ENCODE measurements at regions not wholly inside any gene's neighbourhood (a gene's known extent, or its start where the extent isn't known, plus 50 kb on each side); places are given as distances from the start of the nearest gene placed in this dataset.

DNA sequence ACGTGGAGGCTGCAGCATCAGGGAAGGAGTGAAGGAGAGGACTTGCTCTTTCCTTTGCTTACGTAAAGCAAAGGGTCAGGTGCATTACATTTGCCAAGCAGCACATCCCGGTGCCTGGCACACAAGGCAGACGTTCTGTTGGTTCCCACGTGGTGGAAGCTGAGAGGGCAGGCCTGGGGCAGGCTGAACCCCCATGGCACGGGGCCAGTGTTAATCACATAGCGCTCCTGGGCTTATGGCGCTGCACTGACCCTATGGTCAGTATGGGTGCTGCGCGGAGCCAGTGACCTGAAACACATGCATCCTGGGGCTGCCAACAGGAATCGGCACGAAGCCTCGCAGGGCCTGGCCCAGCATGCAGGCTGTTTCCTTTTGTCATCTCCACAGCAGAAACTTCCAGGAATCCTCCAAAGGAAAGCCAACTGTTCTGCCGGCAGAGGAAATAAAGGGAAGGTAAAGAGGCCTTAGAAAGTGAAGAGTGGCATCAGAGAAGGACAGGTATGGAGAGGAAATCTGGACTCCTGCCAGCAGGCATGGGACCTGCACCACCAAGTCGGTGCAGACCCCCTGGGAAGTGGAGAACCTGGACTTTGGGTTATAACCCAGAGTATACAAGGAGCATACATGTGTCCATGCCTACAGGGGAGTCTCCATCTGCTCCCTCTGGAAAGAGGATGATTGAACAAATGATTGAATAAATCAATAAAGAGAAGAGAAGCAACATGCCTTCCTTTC is 560.2 kb downstream of the TCERG1L start:
- DNase-seq, result no peak

DNA sequence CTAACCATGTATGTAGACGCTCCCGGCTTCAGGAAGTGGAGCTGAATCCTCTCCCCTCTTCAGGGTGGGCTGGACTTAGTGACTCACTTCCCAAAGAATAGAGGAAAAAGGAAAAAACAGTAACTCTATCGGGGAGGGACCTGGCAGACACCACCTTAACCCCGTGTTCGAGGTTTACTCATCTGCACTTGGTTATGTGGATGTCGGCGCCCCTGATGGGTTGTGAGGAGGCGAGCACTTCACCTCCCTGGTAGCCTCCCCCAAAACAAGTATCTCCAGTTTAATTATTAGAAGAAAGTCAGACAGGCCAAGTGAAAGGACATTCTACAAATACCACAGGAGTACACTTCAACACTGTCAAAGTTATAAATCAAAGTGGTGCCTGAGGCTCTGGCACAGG is 559.7 kb downstream of the TCERG1L start:
- no peak for DNase-seq

DNA sequence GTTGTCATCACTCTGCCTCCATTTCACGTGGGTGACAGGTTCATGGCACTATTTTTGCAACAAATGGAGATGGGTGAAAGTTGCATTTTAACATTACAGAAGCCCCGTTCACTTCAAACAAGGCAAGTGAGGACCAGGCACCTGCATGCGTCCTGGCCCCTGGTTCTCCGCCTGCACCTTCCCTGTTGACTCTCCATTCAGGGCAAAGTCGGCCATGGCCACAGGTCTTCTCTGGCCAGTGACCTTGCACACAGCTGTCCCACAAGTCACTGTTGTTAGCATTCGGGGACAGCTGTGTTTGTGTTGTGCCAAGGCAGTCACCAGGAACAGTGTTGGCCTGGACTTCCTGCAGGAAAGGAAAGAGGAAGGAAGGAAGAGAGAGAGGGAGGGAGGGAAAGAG is 554.9 kb downstream of the TCERG1L start:
- no peak for DNase-seq

DNA sequence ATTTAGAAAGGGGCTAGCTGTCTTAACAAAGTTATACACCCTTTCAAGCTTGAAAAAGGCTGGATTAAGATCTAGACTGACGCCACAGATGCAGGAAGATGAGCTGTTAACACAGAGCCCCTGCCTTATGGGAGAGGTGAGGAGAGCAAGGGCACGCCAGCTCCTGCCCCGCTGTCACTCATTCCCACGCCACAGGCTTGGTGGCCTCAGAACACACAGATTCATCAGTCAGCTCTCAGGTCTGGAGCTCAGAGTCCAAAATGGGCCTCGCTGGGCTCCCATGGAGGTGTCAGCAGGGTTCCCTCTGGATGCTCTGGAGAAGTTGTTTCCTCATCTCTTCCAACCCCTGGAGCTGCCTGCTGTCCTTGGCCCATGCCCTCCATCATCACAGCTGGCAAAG is 554.2 kb downstream of the TCERG1L start:
- no peak for DNase-seq

DNA sequence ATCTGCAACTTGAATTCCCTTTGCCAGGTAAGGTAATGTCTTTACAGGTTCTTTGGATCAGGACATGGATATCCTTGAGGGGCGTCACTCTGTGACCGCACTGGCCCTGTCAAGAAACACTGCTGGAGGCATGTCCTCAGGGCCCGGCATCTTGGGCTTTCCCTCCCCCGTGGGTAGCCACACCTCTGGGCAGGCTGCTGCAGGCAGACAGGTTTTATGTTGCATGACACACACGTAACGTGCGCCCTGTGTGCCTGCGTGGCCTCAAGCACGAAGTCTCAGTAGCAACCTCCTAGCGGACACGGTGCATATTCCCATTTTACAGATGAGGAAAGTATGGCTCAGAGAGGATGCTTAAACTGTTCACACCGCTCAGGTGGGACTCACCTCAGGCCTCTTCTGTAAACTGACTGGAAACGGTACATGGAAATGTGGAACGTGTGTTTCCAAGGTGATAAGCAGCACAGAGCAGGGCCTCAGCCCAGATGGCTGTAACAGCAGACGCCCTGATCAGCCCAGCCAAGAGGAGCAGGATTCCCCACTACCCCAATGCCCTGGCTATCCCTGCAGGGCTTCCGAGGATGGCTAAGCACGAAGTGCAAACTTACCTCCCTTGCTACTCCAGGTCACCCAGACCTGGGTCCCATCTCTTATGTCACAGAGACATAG is 553.6 kb downstream of the TCERG1L start:
- DNase-seq, result no peak

DNA sequence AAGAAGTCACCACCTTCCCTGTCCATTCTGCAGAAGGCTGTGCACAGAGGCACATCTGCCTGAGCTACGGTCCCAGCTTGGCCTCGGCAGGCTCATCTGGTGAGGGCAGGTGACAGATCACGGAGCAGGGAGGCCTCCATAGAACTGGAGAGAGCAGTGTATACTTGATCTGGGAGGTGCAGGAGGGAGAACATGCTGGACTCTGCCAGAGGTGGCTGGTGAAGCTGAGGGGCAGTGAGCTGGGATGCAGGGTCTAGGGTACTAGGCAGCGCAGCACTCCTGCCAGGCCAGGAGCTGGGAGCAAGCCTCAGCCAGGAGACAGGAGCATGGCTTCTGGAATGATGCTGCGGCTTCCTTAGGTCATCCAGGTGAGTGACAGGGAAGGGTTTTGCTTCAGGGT is 553.0 kb downstream of the TCERG1L start:
- DNase-seq, result no peak

DNA sequence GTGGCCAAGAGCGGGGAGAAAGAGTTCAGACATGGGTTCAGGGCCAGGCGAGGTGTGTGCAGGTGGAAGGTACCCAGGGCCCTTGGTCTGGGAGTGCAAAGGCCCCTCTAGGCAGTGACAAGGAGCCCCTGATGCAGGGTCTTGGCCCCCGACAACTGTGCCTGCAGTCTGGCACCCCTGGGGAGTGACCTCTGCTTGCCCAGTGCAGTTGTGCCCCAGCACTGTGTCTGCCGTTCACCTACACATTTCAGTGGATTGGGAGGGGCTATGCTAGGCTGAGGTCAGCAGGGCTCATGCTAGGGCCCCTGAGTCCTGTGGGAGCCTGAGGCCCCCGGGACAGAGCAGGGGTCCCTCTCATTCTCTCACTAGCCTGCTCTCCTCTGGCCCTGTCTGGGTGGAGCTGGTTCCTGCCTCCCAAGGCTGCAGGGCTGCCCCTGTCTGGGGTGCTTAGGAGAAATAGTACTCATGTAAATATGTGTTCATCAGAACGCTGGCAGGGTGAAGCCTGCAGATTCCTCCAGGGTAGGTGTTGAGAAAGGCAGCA is 550.4 kb downstream of the TCERG1L start:
- DNase-seq, result no peak

DNA sequence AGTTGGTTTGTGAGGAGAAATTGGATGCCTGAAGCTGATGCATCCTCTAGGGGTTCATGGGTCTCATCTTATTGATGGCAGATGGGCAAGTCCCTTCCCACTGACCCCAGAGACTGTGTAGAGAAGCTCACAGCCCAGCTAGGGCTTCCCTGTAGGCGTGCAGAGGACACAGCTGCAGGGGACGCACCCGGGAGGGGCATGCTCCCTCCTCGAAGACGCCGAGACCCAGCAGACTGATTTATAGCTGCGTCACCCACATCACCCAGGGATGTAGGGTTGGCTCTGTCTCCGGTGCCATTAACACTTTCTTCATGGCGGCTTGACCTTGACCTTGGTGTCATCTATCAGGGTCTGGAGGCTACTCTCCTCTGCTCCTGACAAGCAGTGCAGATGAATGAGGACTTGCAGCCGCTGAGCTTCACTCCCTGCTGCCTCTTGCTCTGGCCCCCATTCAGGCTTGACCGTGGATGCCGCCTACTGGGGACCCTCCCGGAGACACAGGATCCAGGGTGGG is 549.7 kb downstream of the TCERG1L start:
- DNase-seq, result no peak

DNA sequence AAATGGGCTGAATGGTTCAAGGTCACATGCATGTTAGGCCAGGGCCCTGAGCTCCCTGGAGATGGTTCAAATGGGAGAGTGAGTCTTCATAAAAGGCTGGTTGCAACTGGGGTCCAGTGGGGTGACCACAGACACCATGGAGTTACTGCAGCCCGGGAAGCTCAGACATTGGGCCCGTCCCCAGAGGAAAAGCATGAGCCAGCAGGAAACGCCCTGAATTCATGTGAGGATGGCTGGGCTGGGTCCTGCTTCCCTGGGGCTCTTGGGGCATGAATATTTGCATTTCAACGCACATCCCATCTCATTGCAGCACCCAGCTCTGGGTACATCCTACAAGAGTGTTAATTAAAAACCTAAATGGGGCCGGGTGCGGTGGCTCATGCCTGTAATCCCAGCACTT is 549.0 kb downstream of the TCERG1L start:
- DNase-seq, result no peak

DNA sequence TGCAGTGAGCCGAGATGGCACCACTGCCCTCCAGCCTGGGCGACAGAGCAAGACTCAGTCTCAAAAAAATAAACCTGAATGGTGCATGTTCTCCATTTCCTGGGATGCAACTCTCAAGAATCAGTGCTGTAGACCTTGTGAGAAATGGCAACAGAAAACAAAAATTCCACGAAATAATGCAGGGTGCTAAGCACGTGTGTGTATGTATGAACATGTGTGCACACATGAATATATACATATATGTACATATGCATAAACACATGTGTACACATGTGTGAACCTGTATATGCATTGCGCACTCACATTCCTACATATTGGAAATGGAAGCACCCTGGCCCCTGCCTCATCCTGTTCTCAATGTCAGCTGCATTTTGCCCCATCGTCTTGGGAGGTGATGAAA is 548.5 kb downstream of the TCERG1L start:
- no peak for DNase-seq

DNA sequence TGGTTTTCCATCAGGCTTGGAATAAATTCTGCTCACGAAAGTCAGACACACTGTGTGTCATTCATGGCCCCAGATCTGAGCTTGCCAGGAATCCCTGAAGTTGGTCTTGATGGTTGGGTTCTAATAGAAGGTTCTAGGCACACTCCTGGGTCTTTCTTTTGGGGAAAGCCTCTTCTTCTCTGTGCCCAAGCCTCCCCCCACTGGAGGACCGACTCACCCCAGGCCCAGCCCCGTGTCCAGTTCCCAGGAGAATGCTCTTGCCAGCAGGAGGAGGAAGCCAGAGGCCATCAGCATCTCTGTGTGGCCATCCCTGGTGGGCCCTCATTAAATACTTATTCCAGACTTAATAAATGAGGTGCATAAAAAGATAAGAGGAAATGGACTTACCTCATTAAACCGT is 548.0 kb downstream of the TCERG1L start:
- no peak for DNase-seq

DNA sequence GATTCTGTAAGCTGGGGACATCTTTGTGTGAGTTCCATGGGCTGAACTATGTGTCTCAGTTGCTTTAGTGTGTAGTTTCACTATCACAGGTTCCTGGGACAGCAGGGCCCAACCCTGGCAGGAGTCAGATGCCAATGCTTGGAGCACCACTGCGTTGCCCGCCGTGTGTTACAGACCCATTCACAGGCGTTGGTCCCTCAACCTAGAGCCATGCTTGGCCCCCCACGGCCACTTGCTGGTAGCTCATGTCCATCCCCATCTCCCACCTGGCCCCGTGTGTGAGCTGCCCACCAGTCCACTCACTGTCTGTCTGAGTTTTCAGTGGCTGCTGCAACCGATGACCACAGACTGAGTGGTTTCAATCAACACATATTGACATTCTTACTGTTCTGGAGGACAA is 546.9 kb downstream of the TCERG1L start:
- no peak for DNase-seq

DNA sequence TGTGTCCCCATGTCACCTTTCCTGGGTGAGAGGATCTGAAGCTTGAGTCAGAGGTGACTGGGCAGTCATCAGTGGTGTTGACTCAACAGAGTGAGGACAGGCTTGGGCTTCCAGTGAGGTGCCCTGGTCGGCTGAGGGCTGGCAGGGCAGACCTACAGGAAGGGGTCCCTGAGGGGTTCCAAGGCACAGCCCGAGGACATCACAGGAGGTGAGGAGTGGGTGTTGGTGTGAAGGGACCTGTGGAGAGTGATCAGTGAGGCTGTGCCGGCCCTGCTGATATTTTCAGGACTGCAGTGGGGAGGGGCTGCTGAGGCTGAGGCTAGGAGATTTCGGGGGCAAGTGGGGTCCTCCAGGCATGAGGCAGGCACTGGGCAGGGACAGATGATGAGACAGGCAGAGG is 545.5 kb downstream of the TCERG1L start:
- DNase-seq, result no peak

DNA sequence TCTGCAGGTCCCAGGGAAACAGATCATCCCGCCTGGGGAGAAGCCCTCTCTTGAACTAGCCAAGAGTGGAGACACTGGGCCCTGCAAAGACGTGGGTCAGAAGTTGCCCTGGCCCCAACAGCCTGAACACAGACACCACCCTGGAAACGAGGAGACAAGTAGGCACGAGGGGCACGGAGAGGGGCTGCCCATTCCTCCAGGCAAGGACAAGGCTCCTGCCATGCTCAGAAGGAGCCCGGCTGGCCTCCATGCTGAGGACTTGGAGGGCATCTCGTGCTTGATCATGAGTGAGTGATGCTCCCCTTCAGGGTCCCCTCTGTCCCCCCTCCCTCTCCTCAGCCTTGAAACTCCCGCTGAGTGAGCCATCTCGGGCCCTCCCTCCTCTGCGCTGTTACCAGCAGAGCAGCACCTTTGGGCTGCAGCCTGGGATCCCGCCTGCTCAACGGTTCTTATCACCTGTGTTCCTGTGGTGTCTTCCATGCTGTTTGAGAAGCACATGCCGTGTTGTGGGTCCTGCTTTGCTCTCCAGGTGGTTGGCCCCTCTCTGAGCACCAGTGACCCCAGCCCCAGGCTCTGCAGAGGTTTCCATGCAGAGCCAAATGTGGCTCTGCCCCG is 544.3 kb downstream of the TCERG1L start:
- DNase-seq, result no peak

DNA sequence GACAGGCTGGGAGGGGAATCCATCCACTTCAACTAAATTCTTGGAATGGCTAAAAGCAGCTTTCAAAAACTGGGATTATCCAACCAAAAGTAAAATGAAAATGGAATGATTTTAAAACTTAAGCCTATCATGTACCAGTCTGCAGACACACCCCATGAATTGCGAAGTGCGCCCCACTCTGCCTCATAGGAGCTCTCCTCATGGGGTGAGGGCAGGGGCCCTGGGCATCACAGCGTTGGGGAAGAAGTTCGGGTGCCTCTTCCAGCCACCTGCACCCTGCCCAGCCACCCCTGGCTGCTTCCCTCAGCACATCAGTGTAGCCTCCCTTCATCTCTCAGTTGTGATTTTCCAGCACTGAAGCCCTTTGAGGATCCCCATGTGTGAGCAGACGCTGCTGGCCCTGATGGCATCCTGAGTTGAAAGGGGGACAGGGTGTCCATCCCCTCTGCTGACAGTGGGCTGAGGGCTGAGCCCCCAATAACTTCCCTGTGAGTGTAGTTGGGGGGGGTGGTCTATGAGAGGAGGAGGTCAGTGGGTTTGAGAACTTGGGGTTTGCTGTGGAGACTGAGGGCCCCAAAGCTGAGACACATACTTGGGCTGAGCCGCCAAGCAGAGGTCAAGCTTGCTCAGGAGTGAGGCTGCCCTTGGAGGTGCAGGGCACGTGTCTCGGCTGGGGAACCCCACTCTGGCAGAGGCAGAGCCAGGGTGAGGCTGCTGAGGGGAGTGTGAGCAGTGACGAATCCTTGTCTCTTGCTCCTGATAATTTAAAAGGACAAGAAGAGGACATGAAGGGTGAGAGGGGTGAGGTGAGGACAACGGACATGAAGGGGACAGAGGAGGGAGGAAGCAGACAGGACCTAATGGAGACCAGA is 542.1 kb downstream of the TCERG1L start:
- no peak for DNase-seq

DNA sequence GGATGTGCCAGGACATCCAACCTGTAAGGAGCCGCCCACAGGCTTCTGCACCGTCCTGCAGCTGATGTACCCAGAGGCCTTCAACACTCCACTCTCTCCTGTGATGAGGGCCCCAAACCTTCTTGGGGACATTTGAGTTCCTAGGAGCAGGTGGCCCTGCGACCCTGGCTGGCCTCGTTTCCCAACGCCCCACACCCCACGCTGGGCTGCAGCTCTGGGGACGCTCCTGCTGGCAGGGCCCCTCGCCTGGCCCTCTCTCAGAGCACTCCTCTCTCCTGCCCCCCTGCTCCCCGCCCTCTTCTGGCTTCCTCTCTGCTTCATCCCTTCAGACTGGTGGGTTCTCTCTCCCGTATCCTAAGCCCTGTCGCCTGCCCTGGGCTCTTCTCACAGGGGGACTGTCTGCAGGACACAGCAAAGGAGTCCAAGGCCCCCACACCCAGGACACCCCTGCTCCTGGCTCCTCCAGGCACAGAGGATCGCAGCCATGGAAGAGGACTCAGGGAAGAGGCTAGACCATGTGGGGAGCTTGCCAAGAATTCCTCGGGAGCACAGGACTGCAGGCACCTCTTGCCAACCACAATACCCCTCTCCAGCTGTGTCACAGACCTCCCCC is 541.4 kb downstream of the TCERG1L start:
- DNase-seq, result no peak

DNA sequence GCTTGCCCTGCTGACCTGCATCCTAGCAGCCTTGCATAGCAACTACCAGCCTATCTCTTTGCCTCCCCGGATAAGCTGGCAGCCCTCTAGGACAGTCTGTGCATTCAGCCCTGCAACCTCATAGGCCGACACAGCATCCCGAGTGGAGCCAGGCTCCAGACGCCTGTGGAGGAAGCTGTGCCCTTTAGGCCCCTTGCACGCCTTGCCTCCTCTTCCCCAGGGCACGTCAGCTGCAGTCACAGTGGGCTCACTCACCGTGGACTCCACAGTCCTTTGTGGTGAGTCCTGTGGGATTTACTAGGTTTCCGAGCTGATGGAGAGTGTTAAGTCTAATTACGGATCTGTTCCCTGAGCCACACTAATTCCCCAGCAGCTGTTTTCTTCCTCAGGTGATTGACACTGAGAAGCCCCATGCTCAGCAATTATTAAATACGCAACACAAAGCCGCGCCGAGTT is 540.0 kb downstream of the TCERG1L start:
- no peak for DNase-seq

DNA sequence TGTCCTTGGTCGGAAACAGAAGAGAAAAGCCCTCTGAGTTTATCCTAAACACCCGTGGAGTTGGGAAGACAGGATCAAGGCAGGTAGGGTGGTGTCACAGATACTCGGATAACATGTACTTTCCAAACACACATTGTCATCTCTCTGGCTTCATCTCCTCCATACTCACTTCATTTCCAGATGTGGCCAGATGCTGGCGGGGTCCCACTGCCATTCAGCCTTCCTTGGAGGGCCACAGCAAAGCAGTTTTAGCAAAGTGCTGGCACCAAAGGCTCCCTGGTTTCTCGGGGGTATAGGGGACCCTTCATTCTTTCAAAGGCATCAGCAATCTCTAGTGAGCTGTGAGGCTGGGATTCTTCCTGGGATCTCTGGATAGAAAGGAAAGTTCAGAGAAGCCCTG is 539.5 kb downstream of the TCERG1L start:
- no peak for DNase-seq

DNA sequence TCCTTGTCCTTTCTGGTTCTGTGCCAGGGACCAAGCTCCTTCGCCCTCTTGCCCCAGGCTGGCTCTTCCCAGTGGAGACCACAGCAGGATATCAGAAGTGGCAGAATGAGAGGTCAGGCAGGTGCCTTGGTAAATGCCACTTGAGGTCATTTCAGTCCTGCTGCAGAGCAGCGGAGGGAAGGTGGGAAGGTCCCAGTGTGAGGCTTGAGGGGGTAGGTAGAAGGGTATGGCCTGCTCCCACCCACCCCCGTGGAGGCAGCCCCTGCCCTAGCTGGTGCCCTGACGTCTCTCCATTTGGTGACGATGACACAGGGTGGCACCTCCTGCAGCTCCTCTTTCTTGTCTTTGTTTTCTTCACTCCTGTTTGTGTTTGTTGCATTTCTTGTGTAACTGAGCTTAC is 538.8 kb downstream of the TCERG1L start:
- DNase-seq, result no peak

DNA sequence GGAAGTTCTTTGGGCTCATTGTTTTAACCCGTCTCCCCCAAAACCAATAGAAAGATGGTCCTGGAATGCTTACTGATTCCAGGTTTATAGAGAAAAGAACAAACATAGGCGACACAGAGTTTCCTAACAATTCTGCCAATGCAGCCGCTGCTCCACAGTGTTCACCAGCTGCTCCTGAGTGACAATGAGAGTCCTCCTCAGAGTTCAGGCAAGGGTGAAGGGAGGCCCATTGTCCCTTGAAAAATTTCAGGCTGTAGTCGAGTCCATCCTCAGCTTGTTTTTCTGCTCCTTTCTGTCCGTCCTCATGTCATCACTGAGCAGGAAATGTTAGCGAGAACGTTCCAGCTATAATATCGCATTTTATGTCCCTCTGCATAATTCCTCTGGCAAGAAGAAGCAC is 537.6 kb downstream of the TCERG1L start:
- no peak for DNase-seq

DNA sequence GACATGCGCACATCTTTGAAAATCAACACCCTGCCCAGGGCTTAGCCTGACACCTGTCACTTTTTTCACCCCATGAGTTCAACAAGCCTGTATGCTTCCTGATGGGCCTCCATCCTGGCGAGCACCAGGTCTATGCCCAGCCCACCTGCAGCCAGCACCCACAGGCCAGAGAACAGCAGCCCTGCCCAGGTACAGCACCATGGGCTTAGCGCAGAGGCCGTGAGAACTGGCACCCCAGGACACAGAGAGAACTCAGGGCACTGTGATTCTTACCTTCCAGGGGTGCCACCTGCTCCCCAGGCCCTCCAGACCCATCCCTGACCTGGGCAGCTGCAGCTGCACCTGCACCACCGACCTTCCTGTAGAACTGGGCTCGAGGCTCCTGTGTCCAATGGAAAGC is 536.6 kb downstream of the TCERG1L start:
- DNase-seq, result no peak

DNA sequence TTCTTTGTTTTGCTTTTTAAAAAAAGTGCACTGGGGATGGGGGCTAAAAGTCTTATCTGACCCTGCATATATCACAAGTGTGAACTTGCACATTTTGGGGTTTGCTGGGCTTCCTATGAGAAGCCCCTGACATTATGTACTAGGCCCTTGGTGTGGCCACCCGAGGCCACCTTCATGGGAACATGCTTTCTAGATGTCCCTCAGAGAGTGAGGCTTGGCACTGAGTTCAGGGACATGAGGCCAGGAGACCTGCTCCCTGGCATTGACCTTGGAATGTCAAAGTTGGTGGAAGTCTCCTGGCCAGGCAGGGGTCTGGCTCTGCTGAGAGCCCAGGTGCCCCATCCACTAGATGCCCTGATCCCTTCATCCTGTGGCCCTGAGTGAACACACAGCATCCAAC is 536.2 kb downstream of the TCERG1L start:
- no peak for DNase-seq

All from T-helper 9 cell (primary cell).